Tibial nerve (tissue), 4 donors: ENCODE measurements at regions not wholly inside any gene's neighbourhood (a gene's known extent, or its start where the extent isn't known, plus 50 kb on each side); places are given as distances from the start of the nearest gene placed in this dataset.
"Not testable (repeated sequence)": the region's sequence is repeated elsewhere in the genome, so short reads cannot be mapped to it uniquely, and the experiment has no call there.

Experiments
- DNase-seq, 2 donors: peaks; one replicate each; pipeline ENCODE4 v3.0.0-alpha.2; 2019; ENCODE audit warnings: low spot score in 2 of 2
- H3K27ac ChIP-seq, 4 donors: fragments of 200-600 bp; sonication (generic) in 3 of 4; one replicate each; pipeline ENCODE4 v1.5.1; 2017 to 2019; ENCODE audit warnings: mild to moderate bottlenecking in 1 of 4
- H3K27me3 ChIP-seq, 2 donors: fragments of 200-600 bp; sonication (generic) in 1 of 2; one replicate each; pipeline versions ENCODE4 v1.5.1 to v1.6.0; 2017 to 2019
- H3K36me3 ChIP-seq, 3 donors: fragments of 200-600 bp; sonication (generic); one replicate each; pipeline ENCODE4 v1.5.1; 2018 to 2019
- H3K4me1 ChIP-seq, 4 donors: fragments of 200-600 bp; sonication (generic) in 3 of 4; one replicate each; pipeline ENCODE4 v1.5.1; 2017 to 2019
- H3K4me3 ChIP-seq, 4 donors: fragments of 200-600 bp; sonication (generic) in 3 of 4; one replicate each; pipeline ENCODE4 v1.5.1; 2017 to 2019; ENCODE audit warnings: mild to moderate bottlenecking in 1 of 4, moderate library complexity in 1 of 4
- H3K9me3 ChIP-seq, 4 donors: fragments of 200-600 bp; sonication (generic) in 3 of 4; one replicate each; pipeline ENCODE4 v1.5.1; 2017 to 2019
- EP300 ChIP-seq, 2 donors: sonication (generic); formaldehyde crosslinking; IDR thresholded peaks; one replicate each; pipeline ENCODE4 v1.6.1; 2017; ENCODE audit warnings: antibody characterized with exemption in 2 of 2, mild to moderate bottlenecking in 1 of 2
- POLR2A ChIP-seq, 2 donors: fragments of 450-650 bp; IDR thresholded peaks; one replicate each; pipeline ENCODE4 v1.6.1; 2017; ENCODE audit warnings: antibody characterized with exemption in 2 of 2, mild to moderate bottlenecking in 2 of 2, moderate library complexity in 2 of 2
- WGBS, 2 donors: methylation state at CpG; one replicate each; pipeline ENCODE4 v1.1.5; 2018; 5-methylcytosine and 5-hydroxymethylcytosine counted together
- TF ChIP-seq, protein P1 (sequence below), 5 experiments: fragments of 200-600 bp in 3 of 5; fragments of 450-650 bp in 2 of 5; sonication (generic) in 3 of 5; IDR thresholded peaks; one replicate each; pipeline ENCODE4 v1.5.1; 2016 to 2019; ENCODE audit warnings: antibody characterized with exemption in 5 of 5, mild to moderate bottlenecking in 3 of 5, moderate library complexity in 2 of 5

DNA sequence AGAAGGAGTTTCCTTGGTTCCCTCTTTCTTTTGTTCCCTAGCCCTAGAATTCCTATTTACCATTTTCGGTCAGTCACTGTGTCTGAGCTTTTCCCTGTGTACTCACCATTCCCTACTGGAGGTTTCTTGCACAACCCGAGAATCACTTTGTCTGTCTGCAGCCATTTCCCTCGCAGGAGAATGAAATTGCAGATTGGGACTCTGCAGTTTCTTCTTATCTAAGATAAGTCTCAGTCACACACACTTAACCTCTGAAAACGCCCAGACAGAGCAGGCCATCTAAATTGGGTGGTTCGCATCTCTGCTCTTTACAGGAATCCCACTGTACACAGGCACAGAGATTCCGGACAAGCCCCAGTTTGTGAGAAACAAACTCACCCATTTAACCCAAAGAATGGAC, 58.6 kb upstream of the CNTNAP2 start:
- TF ChIP-seq EP300 (IDR thresholded peaks at IDR 0.05) (no peak), POLR2A (IDR thresholded peaks at IDR 0.05) (no peak)
- TF ChIP-seq, protein P1, sequence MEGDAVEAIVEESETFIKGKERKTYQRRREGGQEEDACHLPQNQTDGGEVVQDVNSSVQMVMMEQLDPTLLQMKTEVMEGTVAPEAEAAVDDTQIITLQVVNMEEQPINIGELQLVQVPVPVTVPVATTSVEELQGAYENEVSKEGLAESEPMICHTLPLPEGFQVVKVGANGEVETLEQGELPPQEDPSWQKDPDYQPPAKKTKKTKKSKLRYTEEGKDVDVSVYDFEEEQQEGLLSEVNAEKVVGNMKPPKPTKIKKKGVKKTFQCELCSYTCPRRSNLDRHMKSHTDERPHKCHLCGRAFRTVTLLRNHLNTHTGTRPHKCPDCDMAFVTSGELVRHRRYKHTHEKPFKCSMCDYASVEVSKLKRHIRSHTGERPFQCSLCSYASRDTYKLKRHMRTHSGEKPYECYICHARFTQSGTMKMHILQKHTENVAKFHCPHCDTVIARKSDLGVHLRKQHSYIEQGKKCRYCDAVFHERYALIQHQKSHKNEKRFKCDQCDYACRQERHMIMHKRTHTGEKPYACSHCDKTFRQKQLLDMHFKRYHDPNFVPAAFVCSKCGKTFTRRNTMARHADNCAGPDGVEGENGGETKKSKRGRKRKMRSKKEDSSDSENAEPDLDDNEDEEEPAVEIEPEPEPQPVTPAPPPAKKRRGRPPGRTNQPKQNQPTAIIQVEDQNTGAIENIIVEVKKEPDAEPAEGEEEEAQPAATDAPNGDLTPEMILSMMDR (IDR thresholded peaks at IDR 0.05) = no peak
- 83 to 86% methylated on average over 6 of the region's 6 CpGs for WGBS, 2 donors
- H3K9me3 ChIP-seq = no peaks in the 10 kb centered on the region
- H3K27me3 ChIP-seq = no peaks in the 10 kb centered on the region
- no peak overlapping the region for H3K27ac ChIP-seq
- DNase-seq = no peak
- H3K4me3 ChIP-seq = no peak overlapping the region
- no peaks in the 10 kb centered on the region for H3K36me3 ChIP-seq
- H3K4me1 ChIP-seq = no peaks in the 10 kb centered on the region

GRCh38 chr7:146054909-146055308, 61.7 kb upstream of the CNTNAP2 start:
- H3K27me3 ChIP-seq = no peaks in the 10 kb centered on the region
- H3K36me3 ChIP-seq = no peaks in the 10 kb centered on the region
- no peak overlapping the region for H3K4me3 ChIP-seq
- no peaks in the 10 kb centered on the region for H3K9me3 ChIP-seq
- no peaks in the 10 kb centered on the region for H3K4me1 ChIP-seq
- TF ChIP-seq, protein P1 (IDR thresholded peaks at IDR 0.05) = no peak
- no peak for TF ChIP-seq POLR2A (IDR thresholded peaks at IDR 0.05)
- no peak for TF ChIP-seq EP300 (IDR thresholded peaks at IDR 0.05)
- 77 to 85% methylated on average over 2 of the region's 2 CpGs for WGBS, 2 donors
- DNase-seq = no peak
- no peak overlapping the region for H3K27ac ChIP-seq

DNA sequence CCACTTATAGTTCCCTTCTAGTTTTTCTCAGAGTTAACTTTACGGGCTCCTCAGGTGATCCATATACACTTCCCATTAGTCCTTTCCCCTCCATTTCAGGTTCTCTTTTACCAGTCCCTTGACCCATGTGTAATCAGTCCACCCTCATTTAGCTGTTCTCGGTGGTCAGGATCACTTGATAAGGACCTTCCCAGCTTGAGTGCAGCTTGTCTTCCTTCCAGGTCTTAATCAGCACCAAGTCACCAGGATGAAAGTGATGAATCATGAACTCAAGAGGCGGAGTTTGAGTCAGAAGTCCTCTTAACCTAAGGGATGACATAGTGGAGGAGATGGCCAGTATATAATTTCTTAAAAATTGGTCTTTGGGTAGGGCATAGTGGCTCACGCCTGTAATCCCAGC, 63.1 kb upstream of the CNTNAP2 start:
- Histone ChIP-seq H3K27ac (no peak overlapping the region), H3K9me3 (no peaks in the 10 kb centered on the region), H3K27me3 (no peaks in the 10 kb centered on the region), H3K4me1 (no peaks in the 10 kb centered on the region), H3K4me3 (no peak overlapping the region), H3K36me3 (no peaks in the 10 kb centered on the region)
- 87 to 95% methylated on average over 4 of the region's 4 CpGs for WGBS, 2 donors
- TF ChIP-seq, protein P1 (IDR thresholded peaks at IDR 0.05) = no peak
- no peak for TF ChIP-seq POLR2A (IDR thresholded peaks at IDR 0.05)
- DNase-seq = no peak

- not testable (repeated sequence) for H3K4me1 ChIP-seq, H3K36me3 ChIP-seq, DNase-seq, H3K27me3 ChIP-seq, H3K4me3 ChIP-seq, H3K27ac ChIP-seq, H3K9me3 ChIP-seq
- 92 to 94% methylated on average over 14 of the region's 14 CpGs for WGBS, 2 donors
Observed at GRCh38 chr7:146043310-146043709, 73.3 kb upstream of the CNTNAP2 start.

DNA sequence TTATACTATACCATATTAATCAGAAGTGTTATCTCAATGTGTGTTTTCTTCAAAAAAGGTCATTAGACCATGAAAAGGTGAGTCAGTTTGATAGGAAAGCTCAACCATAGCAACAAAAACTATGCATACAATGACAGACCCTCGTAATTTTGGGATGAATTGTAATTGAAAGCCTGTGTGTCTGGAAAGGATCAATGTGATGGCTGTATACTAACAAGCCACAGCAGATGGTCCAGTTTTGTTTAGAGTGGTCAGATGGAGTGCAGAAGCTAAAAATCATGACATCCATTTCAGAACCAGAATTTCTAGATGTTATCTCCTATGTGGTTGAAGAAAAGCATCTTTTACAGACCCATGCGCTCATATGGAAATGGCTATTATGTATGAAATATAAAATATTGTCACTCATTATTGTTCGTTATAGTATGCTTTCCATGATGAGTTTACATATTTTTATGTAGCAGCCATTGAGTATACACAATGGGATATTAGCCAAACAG, 88.3 kb upstream of the CNTNAP2 start:
- TF ChIP-seq, protein P1 (IDR thresholded peaks at IDR 0.05) = no peak
- TF ChIP-seq POLR2A (IDR thresholded peaks at IDR 0.05) (no peak), EP300 (IDR thresholded peaks at IDR 0.05) (no peak)
- Histone ChIP-seq H3K36me3 (no peaks in the 10 kb centered on the region), H3K9me3 (no peaks in the 10 kb centered on the region), H3K27ac (no peak overlapping the region), H3K27me3 (no peaks in the 10 kb centered on the region), H3K4me3 (no peak overlapping the region), H3K4me1 (no peaks in the 10 kb centered on the region)
- WGBS, 2 donors = 69 to 75% methylated on average over 3 of the region's 3 CpGs
- DNase-seq = no peak

DNA sequence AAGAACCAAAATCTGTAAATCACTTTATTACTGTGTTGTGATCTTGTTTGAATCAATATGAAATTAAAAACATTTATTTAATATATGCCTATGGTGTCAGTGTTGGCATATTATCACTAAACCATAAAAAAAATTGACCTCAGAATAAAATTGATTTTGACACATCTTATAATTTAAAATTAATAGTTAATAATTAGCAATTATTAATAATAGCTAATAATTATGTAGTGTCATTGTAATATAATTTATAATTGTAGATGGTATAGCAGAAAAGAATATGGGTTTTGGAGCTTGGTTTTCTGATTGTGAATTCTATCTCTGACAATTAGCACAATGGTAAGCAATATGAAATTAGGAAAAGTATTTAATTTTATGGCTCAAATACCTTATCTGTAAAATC, 89.4 kb upstream of the CNTNAP2 start:
- Histone ChIP-seq H3K27ac (no peak overlapping the region), H3K4me3 (no peak overlapping the region), H3K9me3 (no peaks in the 10 kb centered on the region), H3K27me3 (no peaks in the 10 kb centered on the region), H3K36me3 (no peaks in the 10 kb centered on the region), H3K4me1 (no peaks in the 10 kb centered on the region)
- no peak for TF ChIP-seq EP300 (IDR thresholded peaks at IDR 0.05)
- TF ChIP-seq, protein P1 (IDR thresholded peaks at IDR 0.05) = no peak
- TF ChIP-seq POLR2A (IDR thresholded peaks at IDR 0.05) = no peak
- DNase-seq = no peak
